ENCODE measurements at regions not wholly inside any gene's neighbourhood (a gene's known extent, or its start where the extent isn't known, plus 50 kb on each side); places are given as distances from the start of the nearest gene placed in this dataset.
"Not testable (repeated sequence)": the region's sequence is repeated elsewhere in the genome, so short reads cannot be mapped to it uniquely, and the experiment has no call there.

GRCh38 chr6:11380549-11380948 is 148.1 kb upstream of the NEDD9 start:
- no peak for DNase-seq

DNA sequence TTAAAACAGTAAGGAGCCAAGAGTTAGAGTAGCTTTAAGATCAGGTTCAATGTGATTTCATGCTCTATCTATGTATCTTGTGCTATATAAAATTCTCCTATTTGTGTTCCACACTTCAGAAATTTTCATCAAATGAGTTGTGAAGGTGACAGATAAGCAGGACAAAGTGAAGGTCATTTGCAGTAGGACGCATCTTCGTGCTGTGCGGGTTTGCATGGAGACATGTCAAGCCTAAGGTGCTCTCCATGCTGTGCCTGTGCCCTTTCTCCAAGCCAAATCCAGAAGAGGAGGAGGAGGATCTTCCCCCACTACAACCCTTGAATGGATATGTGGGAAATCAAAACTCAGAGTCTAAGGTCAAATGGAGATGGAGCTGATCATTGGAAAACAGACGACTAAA is 147.3 kb upstream of the NEDD9 start:
- no peak for DNase-seq

- no peak for DNase-seq
These were observed 146.2 kb upstream of the NEDD9 start for GRCh38 chr6:11378639-11379038.

- no peak for DNase-seq
These were observed 141.9 kb upstream of the NEDD9 start for GRCh38 chr6:11374036-11375010.

DNA sequence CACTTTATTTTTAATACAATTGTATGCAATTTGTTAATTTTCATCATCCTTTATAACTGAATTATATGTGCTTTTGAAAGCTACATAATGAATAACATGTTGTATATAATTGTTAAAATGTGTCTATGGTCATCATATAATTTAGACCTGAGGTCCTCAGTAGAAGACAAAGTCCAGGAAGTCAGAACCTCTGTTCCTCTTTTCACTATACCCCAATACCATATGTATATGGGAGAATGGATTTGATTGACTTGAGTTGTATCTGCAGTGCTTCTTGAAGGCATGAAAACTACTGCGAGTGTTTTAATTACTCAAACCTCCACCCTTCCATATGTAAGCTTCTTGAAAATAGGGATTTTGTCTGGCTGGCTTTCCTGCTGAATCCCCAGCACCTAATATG is 140.7 kb upstream of the NEDD9 start:
- no peak for DNase-seq

DNA sequence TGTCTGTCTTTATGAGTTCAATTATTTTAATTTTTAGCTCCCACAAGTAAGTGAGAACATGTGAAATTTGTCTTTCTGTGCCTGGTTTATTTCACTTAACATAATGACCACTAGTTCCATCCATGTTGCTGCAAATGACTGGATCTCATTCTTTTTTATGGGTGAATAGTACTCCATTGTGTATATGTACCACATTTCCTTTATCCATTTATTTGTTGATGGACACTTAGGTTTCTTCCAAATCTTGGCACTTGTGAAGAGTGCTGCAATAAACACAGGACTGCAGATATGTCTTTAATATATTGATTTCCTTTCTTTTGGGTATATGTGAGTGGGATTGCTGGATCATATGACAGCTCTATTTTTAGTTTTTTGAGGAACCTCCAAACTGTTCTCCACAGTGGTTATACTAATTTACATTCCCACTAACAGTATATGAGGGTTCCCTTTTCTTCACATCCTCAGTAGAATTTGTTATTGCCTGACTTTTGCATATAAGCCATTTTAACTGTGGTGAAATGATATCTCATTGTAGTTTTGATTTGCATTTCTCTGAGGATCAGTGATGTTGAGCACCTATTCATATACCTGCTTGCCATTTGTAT is 139.8 kb upstream of the NEDD9 start:
- DNase-seq: not testable (repeated sequence)

DNA sequence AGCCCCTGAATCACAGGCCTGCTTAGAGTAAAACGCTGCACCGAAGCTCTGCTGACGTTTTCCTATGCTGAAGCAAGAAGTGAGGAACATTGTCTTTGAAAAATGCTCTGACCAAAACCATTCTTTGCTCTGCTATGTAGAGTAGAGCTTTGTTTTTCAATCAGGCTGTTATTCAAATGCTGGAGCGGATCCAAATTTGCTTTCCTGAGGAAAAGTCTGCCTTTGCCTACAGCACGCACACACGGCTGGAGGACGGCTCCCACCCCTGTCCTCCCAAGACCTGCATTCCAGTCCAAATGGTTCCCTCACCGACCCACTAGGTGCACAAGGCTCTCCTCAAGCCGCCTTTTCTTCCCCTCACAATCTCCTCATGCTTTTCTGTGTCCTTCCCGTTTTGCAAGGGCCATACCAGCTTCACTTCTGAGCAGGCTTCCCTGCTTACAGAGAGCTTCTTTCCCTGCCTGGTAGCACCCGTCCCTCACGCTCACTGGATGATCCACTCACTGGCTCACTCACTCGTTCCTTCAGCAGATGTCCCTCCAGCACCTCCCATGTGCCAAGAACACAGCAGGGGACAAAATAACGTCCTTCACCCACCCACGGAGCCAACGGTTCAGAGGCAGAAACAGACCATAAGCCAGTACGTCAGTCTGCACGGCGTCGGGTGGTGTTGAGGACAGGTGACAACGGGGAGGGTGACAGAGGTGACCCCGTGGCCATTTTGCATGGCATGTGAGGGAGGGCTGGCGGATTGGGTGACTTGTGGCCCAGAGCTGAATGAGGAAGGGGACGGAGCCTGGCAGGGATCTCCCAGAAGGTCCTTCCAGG is 137.9 kb upstream of the NEDD9 start:
- DNase-seq: no peak

DNA sequence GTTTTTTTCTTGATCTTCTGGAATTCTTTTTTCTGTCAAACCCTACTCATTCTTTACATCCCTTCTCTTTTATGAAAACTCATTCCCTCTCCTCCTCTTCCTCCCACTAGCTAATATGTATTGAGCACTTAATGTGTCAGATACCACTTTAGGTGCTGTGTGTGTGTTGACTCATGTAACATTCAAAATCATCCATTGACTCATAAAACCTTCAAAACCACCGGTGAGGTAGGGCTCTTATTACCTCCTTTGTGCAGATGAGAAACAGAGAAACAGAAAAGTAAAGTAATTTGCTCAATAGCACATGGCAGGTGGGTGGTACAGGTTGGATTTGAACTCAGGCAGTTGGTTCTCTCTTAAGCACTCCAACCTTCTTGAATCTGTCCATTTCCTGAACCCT is 136.3 kb upstream of the NEDD9 start:
- DNase-seq: no peak

DNA sequence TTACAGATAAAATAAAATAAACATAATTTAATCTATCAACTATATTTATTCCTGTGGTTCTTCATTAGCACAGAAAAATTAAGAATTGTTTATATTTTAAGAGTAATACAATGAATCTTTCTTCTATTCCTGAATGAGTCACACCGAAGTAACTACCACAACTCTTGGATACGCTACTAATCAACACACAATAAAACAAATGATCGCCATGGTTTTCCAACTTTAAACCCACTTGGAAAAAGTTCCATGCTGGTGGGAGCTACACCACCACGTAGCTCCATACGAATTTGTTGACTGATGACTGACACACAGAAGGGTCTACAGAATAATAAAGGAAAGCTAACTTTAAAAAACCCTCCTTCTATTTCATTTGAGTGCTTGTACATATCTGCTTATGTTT is 135.8 kb upstream of the NEDD9 start:
- DNase-seq: no peak

GRCh38 chr6:11367638-11368199 is 135.3 kb upstream of the NEDD9 start:
- DNase-seq: no peak

DNA sequence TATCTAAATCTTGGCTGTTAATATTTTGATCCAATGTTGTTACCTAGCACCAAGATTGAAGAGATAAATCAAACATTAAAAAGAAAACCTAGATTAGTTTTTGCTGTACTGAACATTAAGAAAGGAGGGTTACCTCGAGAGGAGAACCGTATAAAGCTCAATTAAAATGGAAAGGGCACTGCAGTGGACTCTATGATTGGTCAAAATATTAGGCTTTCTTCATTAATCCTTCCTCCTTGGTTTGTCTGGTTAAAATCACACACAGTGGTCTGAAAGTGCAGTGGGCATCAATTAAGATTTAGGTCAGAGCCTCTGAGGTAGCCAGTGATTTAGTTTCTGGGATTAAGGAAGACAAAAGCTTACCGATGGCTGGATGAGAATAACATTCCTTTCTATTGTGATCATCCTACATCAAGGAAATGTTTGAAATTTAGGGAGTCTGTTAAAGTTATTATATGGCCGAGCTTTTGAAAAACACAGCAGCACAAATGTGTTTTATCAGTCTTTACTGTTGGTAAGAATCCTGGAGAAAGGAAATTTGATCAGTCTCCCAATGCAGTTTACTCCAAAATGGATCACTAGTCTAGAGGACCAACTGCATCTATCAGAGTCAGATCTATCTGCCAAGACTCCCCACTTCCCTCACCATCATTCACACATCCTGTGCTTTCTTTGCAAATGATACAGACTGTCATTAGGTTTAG is 134.6 kb upstream of the NEDD9 start:
- DNase-seq: no peak

GRCh38 chr6:11366183-11366933 is 133.9 kb upstream of the NEDD9 start:
- no peak for DNase-seq

- DNase-seq: no peak
These were observed 132.5 kb upstream of the NEDD9 start for GRCh38 chr6:11364971-11365397.

DNA sequence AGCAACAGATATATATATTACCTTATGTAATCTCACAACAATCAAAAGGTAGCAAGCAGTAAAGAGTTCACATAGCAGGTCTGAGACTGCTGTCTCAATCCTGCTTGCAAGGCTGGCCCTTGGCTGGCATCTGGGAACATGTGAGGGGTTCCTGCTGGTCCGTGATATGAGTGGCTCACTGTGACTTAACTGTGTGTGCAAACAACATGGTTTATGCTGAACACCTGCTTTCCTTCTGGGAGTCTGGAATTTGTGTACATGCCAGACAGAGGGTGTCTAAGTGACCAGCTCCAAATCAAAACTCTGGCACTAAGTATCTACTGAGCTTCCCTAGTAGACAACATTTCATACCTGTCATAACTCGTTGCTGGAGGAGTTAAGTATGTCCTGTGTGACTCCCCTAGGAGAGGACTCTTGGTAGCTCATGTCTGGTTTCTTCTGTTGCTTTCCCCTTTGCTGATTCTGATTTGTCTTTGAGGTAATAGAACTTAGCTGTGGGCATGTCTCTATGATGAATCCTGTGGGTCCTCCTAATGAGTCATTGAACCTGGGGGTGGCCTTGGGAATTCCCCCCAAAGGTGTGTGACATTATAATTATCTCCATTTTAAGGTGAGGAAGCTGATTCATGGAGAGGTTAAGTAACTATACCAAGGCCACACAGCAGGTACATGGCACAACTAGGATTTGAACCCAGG is 131.6 kb upstream of the NEDD9 start:
- DNase-seq: no peak

- no peak for DNase-seq
These were observed 130.1 kb upstream of the NEDD9 start for GRCh38 chr6:11362564-11362963.

DNA sequence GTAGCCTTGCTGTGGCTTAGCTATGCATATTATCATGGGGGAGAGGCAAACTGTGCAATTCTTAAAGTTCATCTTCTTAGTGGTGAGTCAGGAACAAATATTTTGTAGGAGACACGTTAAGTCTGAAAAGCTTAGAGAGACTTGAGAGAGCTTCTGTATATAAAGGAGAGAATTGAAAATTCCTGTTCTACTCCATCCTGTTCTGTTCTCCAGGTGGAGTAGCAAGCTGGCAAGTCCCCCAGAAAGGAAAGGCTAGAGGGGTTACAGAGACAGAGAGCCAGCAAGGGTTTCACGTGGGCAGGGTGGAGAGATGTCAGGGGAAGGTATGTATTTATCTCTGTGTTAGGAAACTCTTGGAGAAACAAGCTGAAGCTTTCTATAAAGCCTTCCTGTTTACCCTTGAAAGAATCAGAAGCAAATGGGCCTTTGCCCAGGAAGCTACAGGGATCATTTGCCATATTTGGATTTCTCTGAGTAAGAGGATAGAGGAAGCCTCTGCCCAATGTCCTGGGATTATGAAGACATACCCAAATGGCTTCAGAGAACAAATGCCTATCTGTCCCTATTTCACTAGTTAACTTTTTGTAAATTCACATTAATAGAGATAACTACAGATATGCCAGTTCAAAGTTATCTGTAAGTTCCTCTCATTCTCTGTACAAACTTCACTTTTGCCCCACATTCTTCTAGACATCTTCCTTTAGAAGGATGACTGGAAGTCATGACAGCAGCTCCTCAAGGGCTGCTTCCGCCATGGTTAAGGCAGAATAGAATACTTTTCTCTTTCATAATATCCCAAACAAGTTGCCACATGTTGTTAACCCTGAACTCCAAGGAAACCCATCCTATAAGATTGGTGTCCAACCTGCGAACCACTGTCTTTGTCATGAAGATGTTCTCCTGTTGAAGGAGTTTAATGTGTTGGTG is 126.7 kb upstream of the NEDD9 start:
- no peak for DNase-seq

- no peak for DNase-seq
These were observed 124.8 kb upstream of the NEDD9 start for GRCh38 chr6:11357285-11357684.

DNA sequence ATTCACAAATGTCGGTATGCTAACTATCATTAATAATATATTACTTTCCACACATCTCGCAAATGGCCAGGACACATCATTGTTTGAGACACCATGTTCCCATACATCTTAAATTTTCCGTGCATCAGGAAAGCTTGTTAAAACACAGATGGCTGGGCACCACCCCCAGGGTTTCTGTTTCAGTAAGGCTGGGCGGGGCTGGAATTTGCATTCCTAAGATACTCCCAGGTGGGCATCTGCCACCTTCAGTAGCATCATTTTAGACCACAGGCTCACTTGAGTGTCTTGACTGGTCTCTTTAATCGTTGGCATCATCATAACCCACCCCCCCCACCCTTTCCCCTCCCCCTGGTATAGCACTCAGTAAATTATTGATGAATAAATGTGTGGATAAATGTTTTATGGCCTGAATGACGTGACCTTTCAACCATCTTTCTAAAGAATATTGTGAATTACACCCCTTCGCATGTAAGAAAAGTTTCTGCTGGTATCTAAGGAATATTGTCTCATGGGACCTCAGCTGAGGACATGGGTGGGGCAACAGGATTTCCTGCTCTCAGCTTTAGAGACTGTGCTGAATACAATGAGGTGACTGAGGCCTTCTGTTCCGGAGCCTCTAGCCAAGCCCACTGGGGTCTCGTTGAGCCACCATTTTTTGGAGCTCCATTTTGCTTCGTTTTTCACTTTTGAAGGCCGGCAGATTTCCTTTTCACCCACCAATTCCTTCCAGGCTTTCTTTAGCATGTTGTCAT is 124.1 kb upstream of the NEDD9 start:
- DNase-seq: no peak

GRCh38 chr6:11353921-11354389 is 121.5 kb upstream of the NEDD9 start:
- no peak for DNase-seq
